ENCODE measurements at regions not wholly inside any gene's neighbourhood (a gene's known extent, or its start where the extent isn't known, plus 50 kb on each side); places are given as distances from the start of the nearest gene placed in this dataset.

DNA sequence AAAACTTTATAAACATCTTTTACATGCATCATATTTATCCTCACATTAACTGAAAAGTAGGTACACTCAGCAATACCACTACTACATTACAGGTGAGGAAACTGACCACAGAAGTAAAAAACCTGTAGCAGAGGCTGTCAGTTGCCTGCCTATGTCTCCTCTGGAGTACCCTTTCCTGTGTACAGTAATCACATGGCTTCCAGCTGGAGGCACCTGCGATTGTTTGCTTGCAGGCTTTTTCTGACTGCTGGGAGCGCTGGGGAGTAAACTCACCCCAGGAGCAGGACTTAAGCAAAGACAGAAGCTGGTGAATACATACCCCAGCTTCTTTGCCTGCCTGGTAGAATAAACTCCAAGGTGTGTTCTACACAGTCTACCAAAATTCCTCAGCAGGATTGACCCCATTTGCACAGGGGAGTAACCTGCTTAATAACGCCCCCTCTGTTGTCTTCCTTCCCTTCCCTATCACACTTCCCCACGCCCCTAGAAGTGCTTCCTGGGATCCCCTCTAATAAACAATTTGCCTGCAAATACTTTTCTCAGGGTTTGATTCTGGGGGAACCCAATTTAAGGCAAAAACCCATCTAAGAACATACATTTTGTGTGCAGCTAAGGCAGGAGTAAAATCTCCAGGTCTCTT, 138.9 kb downstream of the PTH2R start:
- H3K27me3 ChIP-seq = no peaks in the 10 kb centered on the region
- no peaks in the 10 kb centered on the region for H3K36me3 ChIP-seq
- H3K4me3 ChIP-seq = no peak overlapping the region
- no peak overlapping the region for H3K27ac ChIP-seq
- no peak for DNase-seq
- no peaks in the 10 kb centered on the region for H3K9me3 ChIP-seq (replicated peaks)
- no peaks in the 10 kb centered on the region for H3K4me1 ChIP-seq

GRCh38 chr2:208546107-208546506, 139.5 kb downstream of the PTH2R start:
- no peaks in the 10 kb centered on the region for H3K9me3 ChIP-seq (replicated peaks)
- no peak for DNase-seq
- no peak overlapping the region for H3K27ac ChIP-seq
- H3K4me1 ChIP-seq = no peaks in the 10 kb centered on the region
- no peak overlapping the region for H3K4me3 ChIP-seq
- H3K36me3 ChIP-seq = no peaks in the 10 kb centered on the region
- no peaks in the 10 kb centered on the region for H3K27me3 ChIP-seq

GRCh38 chr2:208546860-208547650, 140.5 kb downstream of the PTH2R start:
- DNase-seq = no peak
- Histone ChIP-seq H3K27ac (no peak overlapping the region), H3K36me3 (no peaks in the 10 kb centered on the region), H3K9me3 (replicated peaks) (no peaks in the 10 kb centered on the region), H3K4me1 (no peaks in the 10 kb centered on the region), H3K27me3 (no peaks in the 10 kb centered on the region), H3K4me3 (no peak overlapping the region)

- H3K27ac ChIP-seq = no peak overlapping the region
- no peak for DNase-seq
- no peak overlapping the region for H3K4me3 ChIP-seq
- H3K36me3 ChIP-seq = no peaks in the 10 kb centered on the region
- H3K4me1 ChIP-seq = no peaks in the 10 kb centered on the region
- H3K9me3 ChIP-seq (replicated peaks) = no peaks in the 10 kb centered on the region
- H3K27me3 ChIP-seq = no peaks in the 10 kb centered on the region
Observed at GRCh38 chr2:208548700-208549099, 142.1 kb downstream of the PTH2R start.

- DNase-seq = no peak
Observed at GRCh38 chr2:208549546-208550158, 143.1 kb downstream of the PTH2R start.

GRCh38 chr2:208552943-208553342, 146.4 kb downstream of the PTH2R start:
- H3K27ac ChIP-seq = no peak overlapping the region
- H3K4me3 ChIP-seq = no peak overlapping the region
- no peak for DNase-seq
- no peaks in the 10 kb centered on the region for H3K27me3 ChIP-seq
- no peaks in the 10 kb centered on the region for H3K9me3 ChIP-seq (replicated peaks)
- H3K36me3 ChIP-seq = no peaks in the 10 kb centered on the region
- no peaks in the 10 kb centered on the region for H3K4me1 ChIP-seq

More at GRCh38 chr2:208549546-208550158, 143.1 kb downstream of the PTH2R start:
- Histone ChIP-seq H3K4me3 (no peak overlapping the region), H3K9me3 (replicated peaks) (no peaks in the 10 kb centered on the region), H3K27ac (no peak overlapping the region), H3K4me1 (no peaks in the 10 kb centered on the region), H3K27me3 (no peaks in the 10 kb centered on the region), H3K36me3 (no peaks in the 10 kb centered on the region)

GRCh38 chr2:208556983-208557484, 150.4 kb downstream of the PTH2R start:
- Histone ChIP-seq H3K36me3 (no peaks in the 10 kb centered on the region), H3K4me3 (no peak overlapping the region), H3K27me3 (no peaks in the 10 kb centered on the region), H3K9me3 (replicated peaks) (no peaks in the 10 kb centered on the region), H3K27ac (no peak overlapping the region), H3K4me1 (no peaks in the 10 kb centered on the region)
- DNase-seq = peak; percentile 17 to 44

GRCh38 chr2:208565690-208566416, 159.3 kb downstream of the PTH2R start:
- no peak overlapping the region for H3K4me3 ChIP-seq
- DNase-seq = no peak

DNA sequence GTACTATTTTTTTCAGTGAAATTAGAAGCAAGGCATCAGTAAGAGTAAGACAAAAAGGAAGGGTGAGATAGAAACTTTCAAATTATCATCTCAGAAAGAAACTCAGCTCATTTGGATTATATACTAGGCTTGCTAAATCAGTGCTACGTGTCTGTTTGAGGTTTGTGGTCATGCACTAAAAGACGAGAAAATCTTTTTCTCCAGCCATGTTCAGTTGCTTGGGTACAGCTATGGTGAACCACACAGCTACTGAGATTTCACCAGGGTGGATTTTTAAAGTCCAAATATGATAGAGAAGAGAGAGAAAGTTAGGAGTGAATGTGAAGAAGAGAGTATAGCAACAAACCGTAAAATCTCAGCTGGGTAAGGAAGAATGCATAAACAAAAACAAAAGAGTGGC, 161.6 kb downstream of the PTH2R start:
- H3K4me3 ChIP-seq = no peak overlapping the region
- no peaks in the 10 kb centered on the region for H3K36me3 ChIP-seq
- no peaks in the 10 kb centered on the region for H3K27me3 ChIP-seq
- H3K4me1 ChIP-seq = no peaks in the 10 kb centered on the region
- H3K9me3 ChIP-seq (replicated peaks) = no peaks in the 10 kb centered on the region
- no peak overlapping the region for H3K27ac ChIP-seq
- no peak for DNase-seq

More at GRCh38 chr2:208565690-208566416, 159.3 kb downstream of the PTH2R start:
- H3K27ac ChIP-seq = no peak overlapping the region
- H3K36me3 ChIP-seq = no peaks in the 10 kb centered on the region
- H3K4me1 ChIP-seq = no peaks in the 10 kb centered on the region
- H3K9me3 ChIP-seq (replicated peaks) = no peaks in the 10 kb centered on the region
- H3K27me3 ChIP-seq = no peaks in the 10 kb centered on the region

DNA sequence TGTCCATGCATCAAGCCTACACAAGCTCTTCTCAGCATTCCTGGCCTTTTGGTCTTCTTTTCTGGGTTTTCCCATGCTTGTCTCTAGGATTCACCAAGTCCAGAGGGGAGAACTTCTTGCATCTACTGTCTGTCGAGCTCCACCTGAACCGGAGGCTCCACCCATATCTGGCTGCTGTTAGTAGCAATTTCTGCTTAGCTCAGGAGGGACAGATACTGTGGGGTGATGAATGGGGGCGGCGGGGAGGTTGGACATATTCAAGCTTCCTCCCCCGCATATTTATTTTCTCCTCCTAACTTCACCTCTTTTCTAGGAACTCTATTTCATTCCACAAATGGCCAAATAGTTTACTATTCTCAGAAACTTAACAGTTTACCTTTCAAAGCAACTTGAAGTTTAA, 163.5 kb downstream of the PTH2R start:
- no peaks in the 10 kb centered on the region for H3K36me3 ChIP-seq
- H3K4me1 ChIP-seq = no peaks in the 10 kb centered on the region

DNA sequence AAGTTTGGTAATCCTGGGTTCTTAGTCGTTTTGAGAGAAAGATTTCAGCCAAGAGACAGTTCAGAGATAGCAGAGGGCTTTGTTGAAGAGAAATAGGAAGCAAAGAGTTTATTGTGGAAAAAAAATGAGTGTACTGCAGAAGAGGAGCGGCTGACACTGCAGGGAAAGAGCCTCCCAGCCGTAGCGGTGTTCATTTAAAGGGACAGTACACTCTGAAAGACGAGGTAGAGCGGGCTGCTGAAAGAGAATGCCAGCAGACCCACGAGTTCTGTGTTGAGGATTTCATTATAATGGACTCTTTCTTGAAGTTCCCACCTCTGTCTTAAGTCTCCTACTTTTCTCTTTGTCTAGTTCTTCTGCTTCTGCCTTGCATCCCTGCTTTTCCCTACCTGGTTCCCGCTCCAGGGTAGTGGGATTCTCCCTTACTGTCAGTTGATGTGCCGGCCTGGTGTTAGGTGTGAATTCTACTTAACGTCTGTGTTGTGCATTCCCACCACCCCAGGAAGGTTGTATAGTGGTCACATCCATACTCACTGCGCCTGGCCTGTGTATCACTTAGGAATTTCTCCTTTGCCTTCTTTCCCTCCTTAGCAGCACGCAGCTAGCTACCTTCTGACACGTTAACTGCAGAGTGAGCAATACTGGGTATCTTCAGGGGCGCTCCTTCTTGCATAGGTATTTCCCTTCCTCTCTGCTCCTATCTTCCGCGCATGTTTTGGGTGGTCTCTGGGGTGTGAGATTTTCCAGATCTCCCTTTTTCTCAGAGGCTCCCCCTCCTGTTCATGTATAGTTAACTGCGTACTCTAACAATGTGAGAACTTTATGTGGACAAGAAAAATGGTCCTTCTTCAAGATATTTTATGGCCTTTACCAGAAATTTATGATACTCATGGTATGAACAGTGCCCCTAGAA, 164.5 kb downstream of the PTH2R start:
- Histone ChIP-seq H3K4me1 (no peaks in the 10 kb centered on the region), H3K27me3 (no peaks in the 10 kb centered on the region)
- peak in 1 of 2 experiments; percentile 9 for DNase-seq

More for the DNA sequence above, 163.5 kb downstream of the PTH2R start:
- H3K9me3 ChIP-seq (replicated peaks) = no peaks in the 10 kb centered on the region
- DNase-seq = no peak
- H3K27ac ChIP-seq = no peak overlapping the region
- H3K27me3 ChIP-seq = no peaks in the 10 kb centered on the region
- H3K4me3 ChIP-seq = no peak overlapping the region

GRCh38 chr2:208571764-208572131, 165.2 kb downstream of the PTH2R start:
- Histone ChIP-seq H3K4me3 (no peak overlapping the region), H3K27me3 (no peaks in the 10 kb centered on the region), H3K4me1 (no peaks in the 10 kb centered on the region), H3K9me3 (replicated peaks) (no peaks in the 10 kb centered on the region), H3K36me3 (no peaks in the 10 kb centered on the region), H3K27ac (no peak overlapping the region)
- DNase-seq = no peak

More for the DNA sequence above, 164.5 kb downstream of the PTH2R start:
- Histone ChIP-seq H3K4me3 (no peak overlapping the region), H3K36me3 (no peaks in the 10 kb centered on the region), H3K27ac (no peak overlapping the region), H3K9me3 (replicated peaks) (no peaks in the 10 kb centered on the region)

DNA sequence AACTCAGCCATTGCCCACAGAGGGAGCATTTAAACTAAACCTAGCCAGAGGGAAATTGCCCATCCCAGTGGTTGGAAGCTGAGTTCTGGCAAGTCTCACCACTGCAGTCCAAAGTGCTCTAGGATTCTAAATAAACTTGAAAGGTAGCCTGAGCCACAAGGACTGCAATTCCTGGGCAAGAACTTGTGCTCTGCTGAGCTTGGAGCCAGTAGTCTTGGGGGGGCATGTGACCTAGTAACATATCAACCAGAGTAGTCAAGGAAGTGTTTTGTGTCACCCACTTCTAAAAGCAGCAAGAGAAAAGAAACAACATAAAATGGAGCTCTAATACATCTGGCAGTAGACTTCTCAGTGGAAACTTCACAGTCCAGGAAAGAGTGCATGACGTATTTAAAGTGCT, 167.0 kb downstream of the PTH2R start:
- H3K4me1 ChIP-seq = no peaks in the 10 kb centered on the region
- no peaks in the 10 kb centered on the region for H3K27me3 ChIP-seq
- DNase-seq = no peak
- no peak overlapping the region for H3K27ac ChIP-seq
- H3K4me3 ChIP-seq = no peak overlapping the region
- H3K36me3 ChIP-seq = no peaks in the 10 kb centered on the region
- no peaks in the 10 kb centered on the region for H3K9me3 ChIP-seq (replicated peaks)

DNA sequence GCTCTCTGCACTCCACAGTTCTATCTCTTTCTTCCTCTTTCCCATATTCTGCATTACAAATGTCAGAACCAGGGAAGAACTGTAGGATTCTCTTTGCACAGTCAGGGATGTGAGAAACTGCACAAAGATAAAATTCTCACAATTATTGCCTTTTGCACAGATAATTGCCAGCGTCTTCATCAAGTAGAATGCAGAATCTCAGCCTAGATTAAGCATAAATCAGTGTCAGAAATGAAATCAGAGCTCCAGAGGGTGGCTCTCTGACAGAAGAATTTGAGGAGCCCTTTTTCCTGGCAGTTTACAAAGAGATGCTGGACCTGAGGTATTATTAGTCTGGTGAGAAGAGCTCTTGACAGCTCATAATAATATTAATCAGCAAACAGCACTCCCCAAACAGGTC, 173.1 kb downstream of the PTH2R start:
- Histone ChIP-seq H3K27ac (no peak overlapping the region), H3K9me3 (replicated peaks) (no peaks in the 10 kb centered on the region), H3K4me1 (no peaks in the 10 kb centered on the region), H3K36me3 (no peaks in the 10 kb centered on the region), H3K27me3 (no peaks in the 10 kb centered on the region), H3K4me3 (no peak overlapping the region)
- DNase-seq = no peak
